H9 (cell line): ENCODE measurements at regions not wholly inside any gene's neighbourhood (a gene's known extent, or its start where the extent isn't known, plus 50 kb on each side); places are given as distances from the start of the nearest gene placed in this dataset.

Experiments used
- DNase-seq: peaks from one replicate; pipeline ENCODE4 v3.0.0-alpha.2; 2017
- H2AFZ ChIP-seq: one replicate; pipeline ENCODE4 v1.6.1; 2013; ENCODE audit warnings: mild to moderate bottlenecking, low read length, control low read depth, moderate library complexity
- H2AK5ac ChIP-seq: 2 replicates; pipeline ENCODE4 v1.6.1; 2013; ENCODE audit warnings: low read length, control low read depth, mixed read lengths; ENCODE audit not compliant: insufficient read length
- H2BK120ac ChIP-seq: one replicate; pipeline ENCODE4 v1.6.1; 2013; ENCODE audit warnings: low read depth, mild to moderate bottlenecking, low read length, control low read depth, inconsistent platforms; ENCODE audit not compliant: poor library complexity, severe bottlenecking
- H2BK12ac ChIP-seq: 2 replicates; pipeline ENCODE4 v1.6.1; 2013; ENCODE audit warnings: low read length, control low read depth, mixed read lengths, low read depth; ENCODE audit not compliant: insufficient read length
- H2BK15ac ChIP-seq: 2 replicates; pipeline ENCODE4 v1.6.1; 2013; ENCODE audit warnings: low read depth, low read length, control low read depth
- H2BK20ac ChIP-seq: one replicate; pipeline ENCODE4 v1.6.1; 2013; ENCODE audit warnings: low read depth, mild to moderate bottlenecking, low read length, control low read depth, inconsistent platforms; ENCODE audit not compliant: poor library complexity, severe bottlenecking
- H2BK5ac ChIP-seq: 2 replicates; pipeline ENCODE4 v1.6.1; 2013; ENCODE audit warnings: low read length, control low read depth, mixed read lengths; ENCODE audit not compliant: insufficient read length
- H3K14ac ChIP-seq: 2 replicates; pipeline ENCODE4 v1.6.1; 2013; ENCODE audit warnings: low read length, control low read depth; ENCODE audit not compliant: insufficient read depth
- H3K18ac ChIP-seq: 2 replicates; pipeline ENCODE4 v1.6.1; 2013; ENCODE audit warnings: low read depth, mild to moderate bottlenecking, mixed read lengths, low read length, control low read depth; ENCODE audit not compliant: insufficient read length
- H3K23ac ChIP-seq: 2 replicates; pipeline ENCODE4 v1.6.1; 2013; ENCODE audit warnings: low read length, control low read depth, mixed read lengths, low read depth; ENCODE audit not compliant: insufficient read length
- H3K23me2 ChIP-seq: 2 replicates; pipeline ENCODE4 v1.6.1; 2013; ENCODE audit warnings: low read depth, mild to moderate bottlenecking, mixed read lengths, low read length, control low read depth; ENCODE audit not compliant: insufficient read length, poor library complexity, severe bottlenecking
- H3K27ac ChIP-seq: 2 replicates; pipeline ENCODE4 v1.5.1; 2013; ENCODE audit warnings: low read length, control low read depth, mixed read lengths, low read depth; ENCODE audit not compliant: insufficient read length
- H3K27me3 ChIP-seq: 2 replicates; pipeline ENCODE4 v1.6.1; 2013; ENCODE audit warnings: low read length, control low read depth, inconsistent platforms; ENCODE audit not compliant: insufficient read depth
- H3K4ac ChIP-seq: 2 replicates; pipeline ENCODE4 v1.6.1; 2013; ENCODE audit warnings: low read depth, mild to moderate bottlenecking, control low read depth, inconsistent platforms, low read length, moderate library complexity
- H3K4me1 ChIP-seq: 2 replicates; pipeline ENCODE4 v1.6.1; 2013; ENCODE audit warnings: low read length, control low read depth, inconsistent platforms; ENCODE audit not compliant: insufficient read depth
- H3K4me2 ChIP-seq: 2 replicates; pipeline ENCODE4 v1.6.1; 2013; ENCODE audit warnings: low read length, control low read depth, mixed read lengths; ENCODE audit not compliant: insufficient read length, insufficient read depth
- H3K56ac ChIP-seq: 2 replicates; pipeline ENCODE4 v1.6.1; 2013; ENCODE audit warnings: low read depth, mild to moderate bottlenecking, mixed read lengths, low read length, control low read depth; ENCODE audit not compliant: insufficient read length
- H3K79me1 ChIP-seq: 2 replicates; pipeline ENCODE4 v1.6.1; 2013; ENCODE audit warnings: low read depth, mild to moderate bottlenecking, moderate library complexity, low read length, control low read depth, inconsistent platforms; ENCODE audit not compliant: insufficient read depth, poor library complexity, severe bottlenecking
- H3K79me2 ChIP-seq: 2 replicates; pipeline ENCODE4 v1.6.1; 2013; ENCODE audit warnings: low read length, control low read depth, inconsistent platforms; ENCODE audit not compliant: insufficient read depth
- H3K9ac ChIP-seq: 2 replicates; pipeline ENCODE4 v1.6.1; 2013; ENCODE audit warnings: low read length, control low read depth, mixed read lengths; ENCODE audit not compliant: insufficient read length; ENCODE audit errors: extremely low read depth
- H3K9me3 ChIP-seq: one replicate; pipeline ENCODE4 v1.6.1; 2013; ENCODE audit warnings: low read depth, low read length, inconsistent platforms; ENCODE audit not compliant: control insufficient read depth
- H3T11ph ChIP-seq: one replicate; pipeline ENCODE4 v1.6.1; 2013; ENCODE audit warnings: mild to moderate bottlenecking, low read length, control low read depth, inconsistent platforms
- H4K20me1 ChIP-seq: one replicate; pipeline ENCODE4 v1.6.1; 2013; ENCODE audit not compliant: control insufficient read depth, insufficient read length, insufficient read depth
- H4K5ac ChIP-seq: 2 replicates; pipeline ENCODE4 v1.6.1; 2013; ENCODE audit warnings: low read depth, mild to moderate bottlenecking, mixed read lengths, low read length, control low read depth; ENCODE audit not compliant: insufficient read length
- H4K8ac ChIP-seq: replicated peaks from 2 replicates; pipeline ENCODE4 v1.6.1; 2013; ENCODE audit warnings: low read length, control low read depth, mixed read lengths, low read depth; ENCODE audit not compliant: insufficient read length
- H4K91ac ChIP-seq: 2 replicates; pipeline ENCODE4 v1.6.1; 2013; ENCODE audit warnings: low read depth, mild to moderate bottlenecking, moderate library complexity, mixed read lengths, low read length, control low read depth; ENCODE audit not compliant: insufficient read length
- H3K27ac Mint-ChIP-seq, 3 experiments: 2 replicates in 2 of 3; 3 replicates in 1 of 3; pipeline ENCODE4 v1.8.0; 2020 to 2021; ENCODE audit warnings: mixed read lengths in 3 of 3, mild to moderate bottlenecking in 1 of 3, moderate library complexity in 1 of 3
- H3K27me3 Mint-ChIP-seq: 2 replicates; pipeline ENCODE4 v1.8.0; 2021; ENCODE audit warnings: low read depth, mild to moderate bottlenecking, moderate library complexity, mixed read lengths
- H3K36me3 Mint-ChIP-seq, 3 experiments: 2 replicates in 2 of 3; 3 replicates in 1 of 3; pipeline ENCODE4 v1.8.0; 2020 to 2021; ENCODE audit warnings: low read depth in 3 of 3, mixed read lengths in 3 of 3; ENCODE audit not compliant: insufficient read depth in 1 of 3
- H3K4me1 Mint-ChIP-seq, 2 experiments: 2 replicates each; pipeline ENCODE4 v1.8.0; 2020; ENCODE audit warnings: mixed read lengths in 2 of 2
- H3K4me3 Mint-ChIP-seq, 2 experiments: 2 replicates in 1 of 2; 3 replicates in 1 of 2; pipeline ENCODE4 v1.8.0; 2020 to 2021; ENCODE audit warnings: mild to moderate bottlenecking in 2 of 2, mixed read lengths in 2 of 2, moderate library complexity in 1 of 2
- H3K9me3 Mint-ChIP-seq, 2 experiments: 2 replicates in 1 of 2; 3 replicates in 1 of 2; pipeline ENCODE4 v1.8.0; 2020; ENCODE audit warnings: mild to moderate bottlenecking in 2 of 2, mixed read lengths in 2 of 2, moderate library complexity in 1 of 2
- CTCF ChIP-seq: fragments of 200-600 bp; sonication (generic); conservative IDR thresholded peaks from 3 replicates; pipeline ENCODE4 v1.8.0; 2021; ENCODE audit warnings: antibody characterized with exemption, mild to moderate bottlenecking
- WGBS: extraction: QIAGEN DNeasy Blood & Tissue Kit; methylation state at CpG from one replicate; pipeline ENCODE4 v1.1.7; 2013; ENCODE audit warnings: missing lambda C conversion rate, low lambda C conversion rate, mixed read lengths; ENCODE audit not compliant: insufficient read length; ENCODE audit errors: extremely low coverage; 5-methylcytosine and 5-hydroxymethylcytosine counted together

- Mint-ChIP-seq H3K4me3 (no peak overlapping the region), H3K27ac (no peak overlapping the region), H3K4me1 (no peaks in the 10 kb centered on the region), H3K27me3 (no peaks in the 10 kb centered on the region; the same call in 1 of the 2 replicates), H3K9me3 (no peaks in the 10 kb centered on the region), H3K36me3 (no peaks in the 10 kb centered on the region)
- Histone ChIP-seq H3K23me2 (no peaks in the 10 kb centered on the region), H2BK15ac (no peak overlapping the region), H4K91ac (no peak overlapping the region), H3K27me3 (no peaks in the 10 kb centered on the region), H3K23ac (no peak overlapping the region), H4K8ac (no peak overlapping the region), H3K4ac (no peak overlapping the region), H3K18ac (no peak overlapping the region), H4K5ac (no peak overlapping the region), H3K9me3 (no peaks in the 10 kb centered on the region), H3K4me2 (no peak overlapping the region), H2BK12ac (no peak overlapping the region), H2AK5ac (no peak overlapping the region), H2BK120ac (no peak overlapping the region), H3K79me2 (no peaks in the 10 kb centered on the region), H3K9ac (no peak overlapping the region), H4K20me1 (no peaks in the 10 kb centered on the region), H3T11ph (no peak overlapping the region), H3K14ac (no peak overlapping the region), H3K56ac (no peak overlapping the region), H3K27ac (no peak overlapping the region), H2AFZ (no peak overlapping the region), H3K4me1 (no peaks in the 10 kb centered on the region), H3K79me1 (no peaks in the 10 kb centered on the region), H2BK5ac (no peak overlapping the region), H2BK20ac (no peak overlapping the region)
- WGBS = no CpG with 5 or more reads among the region's 1 CpG
- DNase-seq = no peak
- no peak for TF ChIP-seq CTCF
Measured at GRCh38 chr5:57569601-57570000, 87.0 kb upstream of the ACTBL2 start.
